Astrocyte of the cerebellum (primary cell): ENCODE measurements at regions not wholly inside any gene's neighbourhood (a gene's known extent, or its start where the extent isn't known, plus 50 kb on each side); places are given as distances from the start of the nearest gene placed in this dataset.

Experiments
- DNase-seq: peaks from one replicate; pipeline ENCODE4 v3.0.0-alpha.2; 2011; ENCODE audit warnings: low read depth
- H3K4me3 ChIP-seq: 2 replicates; pipeline ENCODE4 v1.5.1; 2011; ENCODE audit warnings: mild to moderate bottlenecking, low read depth, low read length, moderate library complexity
- CTCF ChIP-seq: IDR thresholded peaks from 2 replicates; pipeline ENCODE4 v1.5.1; 2012; ENCODE audit warnings: low read length, low read depth, moderate library complexity, mild to moderate bottlenecking; ENCODE audit errors: missing control alignments
- in situ Hi-C: cut with HindIII; loops from 2 replicates; pipeline ENCODE4 v1.10.0; 2017; ENCODE audit warnings: low sequenced_read_pairs

- no peak for DNase-seq
- H3K4me3 ChIP-seq, result no peak overlapping the region
- TF ChIP-seq CTCF, result no peak
- in situ Hi-C loops, result no loop called here
Observed at GRCh38 chr7:69052447-69052846, 545.8 kb upstream of the AUTS2 start.

DNA sequence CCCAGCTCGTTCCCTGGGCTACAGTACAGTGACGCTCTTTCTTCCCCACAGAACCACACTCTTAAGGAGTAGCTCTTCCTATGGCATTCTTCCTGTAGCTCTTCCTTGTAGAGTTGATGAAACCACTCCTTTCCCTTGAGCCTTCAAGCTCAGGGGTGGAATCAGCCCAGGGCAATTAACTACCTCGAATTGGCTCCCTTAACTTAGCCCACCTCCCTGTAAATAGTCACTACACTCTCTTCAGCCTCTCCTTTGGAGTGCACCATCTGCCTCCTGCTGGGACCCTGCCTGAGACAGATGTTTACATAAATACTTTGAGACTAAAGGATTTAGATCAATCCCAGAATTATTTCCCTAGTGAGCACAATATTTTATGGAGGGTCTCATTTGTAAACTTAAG, 537.8 kb upstream of the AUTS2 start:
- no peak for TF ChIP-seq CTCF
- in situ Hi-C loops, result loop anchor here (10.0 kb wide), 1 partner anchor 56 kb away; no protein-coding TSS in a partner anchor
- no peak overlapping the region for H3K4me3 ChIP-seq
- DNase-seq, result no peak

DNA sequence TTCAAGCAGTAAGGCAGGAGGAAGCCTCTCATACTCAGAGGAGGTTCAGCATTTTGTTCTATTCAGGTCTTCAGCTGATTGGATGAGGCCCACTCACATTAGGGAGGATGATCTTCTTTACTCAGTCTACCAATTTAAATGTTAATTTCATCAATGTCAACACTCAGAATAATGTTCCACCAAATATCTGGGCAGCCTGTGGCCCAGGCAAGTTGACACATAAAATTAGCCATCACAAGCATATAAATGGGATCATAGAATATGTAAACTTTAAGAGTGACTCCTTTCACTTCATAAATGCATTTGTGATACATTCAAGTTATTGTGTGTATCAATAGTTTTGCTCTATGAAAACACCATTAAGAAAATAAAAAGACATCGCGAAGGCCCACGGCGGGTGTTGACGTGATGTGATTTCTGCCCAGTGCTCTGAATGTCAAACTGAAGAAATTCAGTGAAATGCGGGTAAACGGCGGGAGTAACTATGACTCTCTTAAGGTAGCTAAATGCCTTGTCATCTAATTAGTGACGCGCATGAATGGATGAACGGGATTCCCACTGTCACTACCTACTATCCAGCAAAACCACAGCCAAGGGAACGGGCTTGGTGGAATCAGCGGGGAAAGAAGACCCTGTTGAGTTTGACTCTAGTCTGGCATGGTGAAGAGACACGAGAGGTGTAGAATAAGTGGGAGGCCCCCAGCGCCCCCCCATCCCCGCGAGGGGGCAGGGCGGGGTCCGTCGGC, 536.1 kb upstream of the AUTS2 start:
- H3K4me3 ChIP-seq, result no peak overlapping the region
- TF ChIP-seq CTCF, result no peak
- peak; percentile 18 for DNase-seq
- in situ Hi-C loops, result loop anchor here (10.0 kb wide), 1 partner anchor 57 kb away; no protein-coding TSS in a partner anchor

DNA sequence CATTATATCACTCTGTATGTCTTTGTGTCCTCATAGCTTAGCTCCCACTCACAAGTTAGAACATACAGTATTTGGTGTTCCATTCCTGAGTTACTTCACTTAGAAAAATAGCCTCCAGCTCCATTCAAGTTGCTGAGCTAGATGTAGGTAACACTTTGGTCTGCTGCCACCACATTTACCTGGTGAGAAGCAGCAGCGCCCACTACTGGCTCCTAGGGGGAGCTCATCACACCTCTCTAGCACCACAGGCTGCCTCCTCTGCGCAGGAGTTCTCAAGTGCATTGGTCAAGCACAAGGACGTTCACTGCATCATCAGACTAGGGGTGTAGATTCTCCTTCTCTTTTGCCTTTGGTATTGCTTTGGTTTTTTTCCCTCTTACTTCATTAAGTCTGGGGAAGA, 530.9 kb upstream of the AUTS2 start:
- DNase-seq, result no peak
- H3K4me3 ChIP-seq, result no peak overlapping the region
- TF ChIP-seq CTCF, result no peak
- in situ Hi-C loops, result loop anchor here (10.0 kb wide), 1 partner anchor 63 kb away; no protein-coding TSS in a partner anchor

DNA sequence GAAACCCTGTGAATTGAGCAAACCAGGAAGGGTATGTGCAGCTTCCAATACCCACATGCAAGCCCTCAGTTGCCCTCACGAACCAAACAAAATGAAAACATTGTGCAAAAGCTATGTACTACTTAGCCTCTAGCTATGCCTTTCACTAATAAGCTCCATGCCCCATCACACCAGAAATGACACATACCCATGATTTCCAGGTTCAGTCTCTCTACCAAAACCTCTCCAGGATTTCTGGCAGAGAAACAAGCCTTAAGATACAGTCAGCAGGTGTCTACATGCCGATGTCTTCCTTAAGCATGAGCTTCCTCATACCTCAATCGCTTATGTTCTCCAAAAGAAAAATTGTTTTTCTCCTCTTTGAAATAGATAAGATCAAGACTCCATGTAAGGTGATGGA, 527.8 kb upstream of the AUTS2 start:
- no peak for TF ChIP-seq CTCF
- DNase-seq, result no peak
- H3K4me3 ChIP-seq, result no peak overlapping the region
- in situ Hi-C loops, result no loop called here

GRCh38 chr7:69076566-69076965, 521.7 kb upstream of the AUTS2 start:
- no peak for DNase-seq
- H3K4me3 ChIP-seq, result no peak overlapping the region
- TF ChIP-seq CTCF, result no peak
- in situ Hi-C loops, result no loop called here
